NCI-H1930 (cell line): ENCODE measurements at regions not wholly inside any gene's neighbourhood (a gene's known extent, or its start where the extent isn't known, plus 50 kb on each side); places are given as distances from the start of the nearest gene placed in this dataset.

Experiments
- DNase-seq, 2 experiments: peaks; one replicate each; lab custom pipeline; 2025; lab: John Stamatoyannopoulos, UW

- no peak for DNase-seq
Observed at GRCh38 chr1:172801771-172802322, 142.9 kb downstream of the FASLG start.

GRCh38 chr1:172809750-172810149 is 150.8 kb downstream of the FASLG start:
- DNase-seq, result no peak

GRCh38 chr1:172810480-172811175 is 151.7 kb downstream of the FASLG start:
- no peak for DNase-seq

- no peak for DNase-seq
Observed at GRCh38 chr1:172811694-172812093, 152.8 kb downstream of the FASLG start.

- DNase-seq, result no peak
Observed at GRCh38 chr1:172812118-172812517, 153.2 kb downstream of the FASLG start.

- DNase-seq, result no peak
Observed at GRCh38 chr1:172813330-172813729, 154.4 kb downstream of the FASLG start.

- no peak for DNase-seq
Observed at GRCh38 chr1:172814428-172814827, 155.5 kb downstream of the FASLG start.

- no peak for DNase-seq
Observed at GRCh38 chr1:172815740-172816139, 156.8 kb downstream of the FASLG start.

GRCh38 chr1:172818841-172819527 is 160.1 kb downstream of the FASLG start:
- DNase-seq, result no peak

- DNase-seq, result no peak
Observed at GRCh38 chr1:172820475-172821158, 161.7 kb downstream of the FASLG start.

GRCh38 chr1:172821609-172822274 is 162.8 kb downstream of the FASLG start:
- DNase-seq, result no peak

- DNase-seq, result no peak
Observed at GRCh38 chr1:172822886-172823285, 164.0 kb downstream of the FASLG start.

GRCh38 chr1:172823534-172823933 is 164.6 kb downstream of the FASLG start:
- DNase-seq, result no peak

- no peak for DNase-seq
Observed at GRCh38 chr1:172824209-172824608, 165.3 kb downstream of the FASLG start.

- DNase-seq, result no peak
Observed at GRCh38 chr1:172826096-172826741, 167.3 kb downstream of the FASLG start.

- no peak for DNase-seq
Observed at GRCh38 chr1:172827301-172827700, 168.4 kb downstream of the FASLG start.

GRCh38 chr1:172827841-172828240 is 168.9 kb downstream of the FASLG start:
- DNase-seq, result no peak

- no peak for DNase-seq
Observed at GRCh38 chr1:172832006-172832725, 173.3 kb downstream of the FASLG start.

- no peak for DNase-seq
Observed at GRCh38 chr1:172833954-172834353, 175.1 kb downstream of the FASLG start.

GRCh38 chr1:172834609-172835008 is 175.7 kb downstream of the FASLG start:
- DNase-seq, result no peak

GRCh38 chr1:172835834-172836233 is 176.9 kb downstream of the FASLG start:
- DNase-seq, result no peak
